Smooth muscle cell (in vitro differentiated cells): ENCODE measurements at regions not wholly inside any gene's neighbourhood (a gene's known extent, or its start where the extent isn't known, plus 50 kb on each side); places are given as distances from the start of the nearest gene placed in this dataset.

Experiments used
- DNase-seq: peaks from one replicate; lab custom pipeline; 2025; ENCODE audit not compliant: unreplicated experiment; lab: John Stamatoyannopoulos, UW
- H2AFZ ChIP-seq: fragments of 200-600 bp; sonication (generic); 2 replicates; pipeline ENCODE4 v1.6.0; 2016; ENCODE audit warnings: antibody characterized with exemption, low read depth, mild to moderate bottlenecking
- H3F3A ChIP-seq: fragments of 200-600 bp; sonication (generic); 2 replicates; pipeline ENCODE4 v1.6.0; 2017; ENCODE audit warnings: antibody characterized with exemption, low read depth
- H3K27ac ChIP-seq: fragments of 200-600 bp; sonication (generic); 2 replicates; pipeline ENCODE4 v1.5.1; 2016; ENCODE audit warnings: low read depth, mild to moderate bottlenecking
- H3K27me3 ChIP-seq: fragments of 200-600 bp; sonication (generic); 2 replicates; pipeline ENCODE4 v1.6.1; 2016; ENCODE audit warnings: low read depth, mild to moderate bottlenecking
- H3K36me3 ChIP-seq: fragments of 200-600 bp; sonication (generic); 2 replicates; pipeline ENCODE4 v1.5.1; 2016; ENCODE audit warnings: low read depth
- H3K4me1 ChIP-seq: fragments of 200-600 bp; sonication (generic); 2 replicates; pipeline ENCODE4 v1.5.1; 2016; ENCODE audit warnings: low read depth
- H3K4me2 ChIP-seq: fragments of 200-600 bp; sonication (generic); 2 replicates; pipeline ENCODE4 v1.6.0; 2016; ENCODE audit warnings: mild to moderate bottlenecking
- H3K4me3 ChIP-seq: fragments of 200-600 bp; sonication (generic); 2 replicates; pipeline ENCODE4 v1.5.1; 2016; ENCODE audit warnings: mild to moderate bottlenecking
- H3K79me2 ChIP-seq: fragments of 200-600 bp; sonication (generic); 2 replicates; pipeline ENCODE4 v1.6.0; 2016; ENCODE audit warnings: low read depth, mild to moderate bottlenecking
- H3K9ac ChIP-seq: fragments of 200-600 bp; sonication (generic); 2 replicates; pipeline ENCODE4 v1.6.0; 2016; ENCODE audit warnings: low read depth
- H3K9me3 ChIP-seq: fragments of 200-600 bp; sonication (generic); replicated peaks from 2 replicates; pipeline ENCODE4 v1.5.1; 2016; ENCODE audit warnings: low read depth
- H4K20me1 ChIP-seq: fragments of 200-600 bp; sonication (generic); 2 replicates; pipeline ENCODE4 v1.6.0; 2016; ENCODE audit warnings: low read depth
- WGBS: methylation state at CpG from one replicate; pipeline ENCODE4 v1.1.7; 2016; ENCODE audit warnings: low lambda C conversion rate; 5-methylcytosine and 5-hydroxymethylcytosine counted together
- TF ChIP-seq, protein P1 (sequence below): fragments of 200-600 bp; sonication (generic); IDR thresholded peaks from 2 replicates; pipeline ENCODE4 v1.5.1; 2017; ENCODE audit warnings: borderline replicate concordance, mild to moderate bottlenecking, antibody characterized with exemption; ENCODE audit not compliant: insufficient read depth, poor library complexity, severe bottlenecking

DNA sequence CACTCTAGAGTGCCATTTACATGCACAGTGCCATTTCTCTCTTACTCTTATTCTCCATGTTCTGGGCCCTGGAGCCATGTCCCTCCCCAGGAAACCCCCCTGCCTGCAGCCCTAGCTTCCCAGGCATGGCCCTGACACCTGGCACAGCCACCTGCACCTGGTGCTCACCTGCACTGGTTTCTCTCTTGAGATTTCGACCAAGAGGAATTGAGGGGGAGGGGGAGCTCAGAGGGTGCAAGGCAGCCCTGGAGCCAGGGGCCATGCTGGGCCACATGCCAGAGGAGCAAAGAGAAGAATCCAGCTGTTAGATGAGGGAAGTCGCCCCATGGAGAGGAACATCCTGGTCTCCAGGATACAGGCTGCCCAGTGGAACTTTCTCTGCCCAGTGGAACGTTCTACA, 65.0 kb upstream of the RAPGEF1 start:
- no peak overlapping the region for H3K4me3 ChIP-seq

DNA sequence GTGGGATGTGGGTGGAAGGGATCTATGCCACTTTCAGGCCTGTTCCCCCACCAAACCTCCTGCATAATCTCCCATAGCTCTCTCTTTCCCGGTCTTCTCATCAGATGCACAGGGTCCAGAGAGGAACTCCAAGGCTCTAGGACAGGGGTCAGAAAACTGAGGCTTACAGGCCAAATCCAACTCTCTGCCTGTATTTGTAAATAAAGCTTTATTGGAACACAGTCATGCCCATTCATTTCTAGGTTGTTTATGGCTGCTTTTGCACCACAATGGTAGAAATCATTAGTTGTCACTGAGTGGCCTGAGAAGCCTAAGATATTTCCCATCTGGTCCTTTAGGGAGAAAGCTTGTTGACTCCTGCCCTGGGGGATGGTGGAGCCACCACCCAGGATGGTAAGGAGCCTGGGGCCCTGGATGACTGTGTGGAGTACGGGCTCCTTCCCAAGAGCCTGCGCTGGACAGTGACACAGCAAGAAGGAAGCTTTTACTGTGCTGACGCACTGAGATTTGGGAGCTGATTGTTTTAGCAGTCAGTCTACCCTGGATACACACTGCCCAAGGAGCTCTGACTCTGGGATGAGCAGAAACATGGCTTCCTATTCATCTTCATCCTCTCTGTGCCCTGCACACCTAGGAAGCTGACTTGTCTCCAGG, 64.0 kb upstream of the RAPGEF1 start:
- Histone ChIP-seq H3K36me3 (no peaks in the 10 kb centered on the region), H3F3A (no peaks in the 10 kb centered on the region), H3K4me1 (peaks cover 10% of the 10 kb centered on the region), H3K4me3 (no peak overlapping the region), H3K27me3 (peaks cover 6% of the 10 kb centered on the region), H3K9ac (no peak overlapping the region), H2AFZ (no peak overlapping the region), H4K20me1 (no peaks in the 10 kb centered on the region), H3K9me3 (no peaks in the 10 kb centered on the region), H3K27ac (no peak overlapping the region), H3K79me2 (no peaks in the 10 kb centered on the region), H3K4me2 (no peak overlapping the region)
- no peak for DNase-seq
- WGBS = 84% methylated on average over 4 of the region's 4 CpGs
- TF ChIP-seq, protein P1, sequence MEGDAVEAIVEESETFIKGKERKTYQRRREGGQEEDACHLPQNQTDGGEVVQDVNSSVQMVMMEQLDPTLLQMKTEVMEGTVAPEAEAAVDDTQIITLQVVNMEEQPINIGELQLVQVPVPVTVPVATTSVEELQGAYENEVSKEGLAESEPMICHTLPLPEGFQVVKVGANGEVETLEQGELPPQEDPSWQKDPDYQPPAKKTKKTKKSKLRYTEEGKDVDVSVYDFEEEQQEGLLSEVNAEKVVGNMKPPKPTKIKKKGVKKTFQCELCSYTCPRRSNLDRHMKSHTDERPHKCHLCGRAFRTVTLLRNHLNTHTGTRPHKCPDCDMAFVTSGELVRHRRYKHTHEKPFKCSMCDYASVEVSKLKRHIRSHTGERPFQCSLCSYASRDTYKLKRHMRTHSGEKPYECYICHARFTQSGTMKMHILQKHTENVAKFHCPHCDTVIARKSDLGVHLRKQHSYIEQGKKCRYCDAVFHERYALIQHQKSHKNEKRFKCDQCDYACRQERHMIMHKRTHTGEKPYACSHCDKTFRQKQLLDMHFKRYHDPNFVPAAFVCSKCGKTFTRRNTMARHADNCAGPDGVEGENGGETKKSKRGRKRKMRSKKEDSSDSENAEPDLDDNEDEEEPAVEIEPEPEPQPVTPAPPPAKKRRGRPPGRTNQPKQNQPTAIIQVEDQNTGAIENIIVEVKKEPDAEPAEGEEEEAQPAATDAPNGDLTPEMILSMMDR = no peak

More for the DNA sequence above, 65.0 kb upstream of the RAPGEF1 start:
- no peak overlapping the region for H2AFZ ChIP-seq
- H4K20me1 ChIP-seq = no peaks in the 10 kb centered on the region
- H3F3A ChIP-seq = no peaks in the 10 kb centered on the region
- H3K79me2 ChIP-seq = no peaks in the 10 kb centered on the region
- DNase-seq = no peak
- 73% methylated on average over 3 of the region's 3 CpGs for WGBS
- H3K4me2 ChIP-seq = no peak overlapping the region
- no peak overlapping the region for H3K9ac ChIP-seq
- TF ChIP-seq, protein P1 = no peak
- H3K36me3 ChIP-seq = no peaks in the 10 kb centered on the region
- H3K4me1 ChIP-seq = peaks cover 10% of the 10 kb centered on the region
- H3K9me3 ChIP-seq = no peaks in the 10 kb centered on the region
- no peak overlapping the region for H3K27ac ChIP-seq
- H3K27me3 ChIP-seq = peaks cover 6% of the 10 kb centered on the region

DNA sequence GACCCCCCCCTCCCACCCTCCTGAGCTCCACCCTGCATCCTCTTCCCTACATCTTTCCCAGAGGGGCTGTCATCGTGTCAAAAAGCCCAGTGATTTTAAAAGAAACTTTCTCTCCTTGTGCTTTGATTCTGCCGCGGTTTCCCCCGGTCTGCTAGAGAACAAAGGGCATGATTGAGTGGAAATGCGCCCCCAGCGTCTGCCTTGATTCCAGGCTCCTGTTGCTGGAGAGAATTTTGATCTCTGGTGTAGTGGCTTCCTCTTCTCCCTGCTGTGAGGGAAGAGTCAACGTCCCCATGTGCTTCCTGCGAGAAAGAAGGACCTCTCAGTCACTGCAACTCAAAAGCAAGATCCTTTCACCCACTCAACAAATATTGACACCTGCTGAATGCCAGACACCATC, 61.9 kb upstream of the RAPGEF1 start:
- Histone ChIP-seq H3F3A (no peaks in the 10 kb centered on the region), H3K36me3 (no peaks in the 10 kb centered on the region), H3K27ac (no peak overlapping the region), H3K9ac (no peak overlapping the region), H2AFZ (no peak overlapping the region), H3K4me3 (no peak overlapping the region), H3K9me3 (no peaks in the 10 kb centered on the region), H3K27me3 (no peaks in the 10 kb centered on the region), H3K4me1 (peaks cover 3% of the 10 kb centered on the region), H4K20me1 (no peaks in the 10 kb centered on the region), H3K4me2 (no peak overlapping the region), H3K79me2 (no peaks in the 10 kb centered on the region)
- WGBS = 45% methylated on average over 8 of the region's 8 CpGs
- TF ChIP-seq, protein P1 = no peak
- no peak for DNase-seq

DNA sequence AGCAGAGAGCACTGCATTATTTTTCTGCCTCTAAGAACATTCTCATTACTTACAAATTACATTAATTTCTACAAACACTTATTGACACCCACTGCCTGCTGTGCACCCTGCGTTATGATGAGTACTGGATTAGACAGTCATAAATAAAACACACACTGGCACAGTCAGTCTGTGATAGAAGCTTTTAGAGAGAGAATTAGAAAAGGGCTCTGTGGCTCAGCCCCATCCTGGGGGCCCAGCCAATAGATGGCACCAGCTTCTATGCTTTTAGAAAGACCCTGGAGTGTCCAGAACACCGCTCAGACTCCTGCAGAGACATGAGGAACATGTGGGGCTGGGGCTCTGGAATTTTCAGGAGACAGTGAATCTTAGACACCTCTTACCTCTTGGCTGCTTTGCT, 61.0 kb upstream of the RAPGEF1 start:
- TF ChIP-seq, protein P1 = no peak
- Histone ChIP-seq H2AFZ (no peak overlapping the region), H3K4me1 (peaks cover 3% of the 10 kb centered on the region), H3K9me3 (no peaks in the 10 kb centered on the region), H3K4me3 (no peak overlapping the region), H3K36me3 (no peaks in the 10 kb centered on the region), H3K4me2 (no peak overlapping the region), H4K20me1 (no peaks in the 10 kb centered on the region), H3K27me3 (no peaks in the 10 kb centered on the region), H3K9ac (no peak overlapping the region), H3K27ac (no peak overlapping the region), H3K79me2 (no peaks in the 10 kb centered on the region), H3F3A (no peaks in the 10 kb centered on the region)
- no peak for DNase-seq
- 76% methylated on average over 2 of the region's 2 CpGs for WGBS
